ENCODE measurements at regions not wholly inside any gene's neighbourhood (a gene's known extent, or its start where the extent isn't known, plus 50 kb on each side); places are given as distances from the start of the nearest gene placed in this dataset.
"Not testable (repeated sequence)": the region's sequence is repeated elsewhere in the genome, so short reads cannot be mapped to it uniquely, and the experiment has no call there.

DNA sequence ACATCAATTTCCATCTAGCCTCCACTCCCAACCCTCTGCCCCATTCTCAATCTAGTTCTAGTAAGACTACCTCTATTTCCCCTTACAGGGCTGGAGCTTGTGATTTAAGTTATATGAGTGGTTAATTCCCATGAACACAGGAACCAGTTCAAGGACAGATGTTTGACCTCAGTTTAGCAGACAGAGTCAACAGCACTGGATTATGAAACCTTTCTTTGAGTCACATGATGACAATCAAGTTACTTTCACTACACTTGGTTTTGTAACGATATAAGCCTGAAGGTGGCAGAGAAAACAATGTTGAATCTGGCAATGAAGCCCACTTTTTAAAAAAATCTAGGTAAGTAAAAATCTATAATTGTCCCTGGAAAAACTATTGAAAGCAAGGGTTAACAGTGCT, 1646.2 kb upstream of the FLRT2 start:
- DNase-seq (ENCODE audit: low read depth, low spot score), result no peak

DNA sequence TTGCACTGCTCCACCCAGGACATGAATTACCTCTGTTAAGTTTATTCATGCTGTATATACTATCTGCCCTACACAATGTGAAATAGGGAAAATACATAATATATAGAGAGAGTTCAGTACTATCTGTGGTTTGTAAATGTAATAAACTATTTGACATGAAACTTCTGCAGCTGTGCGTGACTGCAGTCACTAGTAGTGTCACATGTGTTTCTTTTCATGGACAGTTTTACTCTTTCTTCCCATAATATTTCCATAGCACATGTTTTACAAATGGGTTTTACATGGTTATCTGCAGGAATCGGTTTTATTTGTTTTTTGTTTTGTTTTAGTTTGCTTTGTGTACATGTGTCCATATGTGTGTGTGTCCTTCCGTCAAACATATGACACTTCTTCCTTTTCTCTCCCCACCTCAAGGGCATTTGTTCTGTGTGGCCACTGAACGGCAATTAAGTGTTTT, 1644.1 kb upstream of the FLRT2 start:
- DNase-seq (ENCODE audit: low read depth, low spot score), result no peak

GRCh38 chr14:83887866-83888265, 1642.1 kb upstream of the FLRT2 start:
- no peak for DNase-seq (ENCODE audit: low read depth, low spot score)

GRCh38 chr14:83893447-83893846, 1636.5 kb upstream of the FLRT2 start:
- DNase-seq (ENCODE audit: low read depth, low spot score), result no peak

- no peak for DNase-seq (ENCODE audit: low read depth, low spot score)
Observed at GRCh38 chr14:83894568-83894967, 1635.4 kb upstream of the FLRT2 start.

GRCh38 chr14:83898558-83898957, 1631.4 kb upstream of the FLRT2 start:
- not testable (repeated sequence) for DNase-seq (ENCODE audit: low read depth, low spot score)

DNA sequence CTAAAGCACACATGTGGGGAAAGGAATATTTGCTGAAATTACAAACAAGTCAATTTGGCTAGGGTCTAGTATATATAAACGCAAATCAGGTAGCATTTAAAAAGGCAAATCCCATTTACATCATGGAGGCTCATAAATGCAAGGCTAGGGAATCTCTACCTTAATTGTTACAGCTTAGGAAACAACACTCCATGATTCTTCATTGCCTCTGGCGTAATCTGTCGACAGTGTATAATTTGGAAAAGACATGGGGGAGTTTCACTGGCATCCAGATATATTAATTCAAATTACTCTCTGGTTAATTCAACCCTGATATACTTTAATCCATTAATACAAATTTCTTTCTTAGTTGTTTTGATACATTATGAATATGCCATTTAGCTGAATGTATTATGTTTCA, 1630.2 kb upstream of the FLRT2 start:
- no peak for DNase-seq (ENCODE audit: low read depth, low spot score)

- no peak for DNase-seq (ENCODE audit: low read depth, low spot score)
Observed at GRCh38 chr14:83905157-83905556, 1624.8 kb upstream of the FLRT2 start.

DNA sequence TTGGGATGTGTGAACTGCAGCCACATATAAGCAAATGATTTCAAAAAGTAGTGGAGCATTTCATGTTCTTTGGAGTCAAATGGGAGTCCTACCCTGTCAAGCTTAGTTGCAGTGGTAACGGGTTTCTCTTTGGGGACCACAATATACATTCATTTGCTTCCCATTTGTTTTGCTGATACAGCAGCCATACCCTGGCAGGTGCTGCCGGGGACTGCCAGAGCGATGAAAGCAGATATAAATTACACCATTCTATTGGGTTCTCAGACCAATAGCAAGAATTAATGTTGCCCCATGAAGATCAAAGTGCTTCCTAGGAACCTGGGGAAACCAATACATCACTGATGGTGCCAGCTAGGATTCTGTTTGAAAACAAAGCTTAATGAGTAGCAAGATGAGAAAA, 1621.5 kb upstream of the FLRT2 start:
- DNase-seq (ENCODE audit: low read depth, low spot score), result no peak

DNA sequence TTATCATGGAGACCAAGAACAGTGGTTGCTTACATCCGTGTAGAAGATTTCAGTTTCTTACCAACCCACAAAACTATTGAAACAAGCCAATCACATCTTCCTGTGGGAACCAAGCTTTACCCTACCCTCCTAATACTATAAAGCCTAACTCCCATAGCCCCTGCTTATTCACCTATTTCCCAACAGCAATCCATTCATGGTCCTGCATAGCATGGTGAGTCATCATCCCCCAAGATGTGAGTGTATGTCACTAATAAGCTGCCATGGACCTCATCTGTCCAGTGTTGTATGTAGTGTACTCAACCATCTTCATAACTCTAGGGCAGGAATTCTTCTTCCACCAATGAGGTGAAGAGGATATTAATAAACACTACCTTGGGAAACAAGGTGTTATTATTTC, 1620.4 kb upstream of the FLRT2 start:
- no peak for DNase-seq (ENCODE audit: low read depth, low spot score)

GRCh38 chr14:83912032-83912642, 1617.8 kb upstream of the FLRT2 start:
- DNase-seq (ENCODE audit: low read depth, low spot score), result peak; percentile 7

- DNase-seq (ENCODE audit: low read depth, low spot score), result no peak
Observed at GRCh38 chr14:83913476-83913875, 1616.5 kb upstream of the FLRT2 start.

- DNase-seq (ENCODE audit: low read depth, low spot score), result no peak
Observed at GRCh38 chr14:83918546-83918945, 1611.4 kb upstream of the FLRT2 start.

DNA sequence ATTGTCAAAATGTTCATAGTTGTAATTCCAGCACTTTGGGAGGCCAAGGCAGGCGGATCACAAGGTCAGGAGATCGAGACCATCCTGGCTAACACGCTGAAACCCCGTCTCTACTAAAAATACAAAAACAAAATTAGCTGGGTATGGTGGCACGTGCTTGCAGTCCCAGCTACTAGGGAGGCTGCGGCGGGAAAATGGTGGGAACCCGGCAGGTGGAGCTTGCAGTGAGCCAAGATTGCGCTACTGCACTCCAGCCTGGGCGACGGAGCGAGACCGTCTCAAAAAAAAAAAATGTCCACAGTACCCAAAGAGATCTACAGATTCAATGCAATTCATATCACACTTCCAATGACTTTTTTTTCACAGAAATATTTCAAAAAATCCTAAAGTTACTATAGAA, 1610.3 kb upstream of the FLRT2 start:
- DNase-seq (ENCODE audit: low read depth, low spot score), result not testable (repeated sequence)

DNA sequence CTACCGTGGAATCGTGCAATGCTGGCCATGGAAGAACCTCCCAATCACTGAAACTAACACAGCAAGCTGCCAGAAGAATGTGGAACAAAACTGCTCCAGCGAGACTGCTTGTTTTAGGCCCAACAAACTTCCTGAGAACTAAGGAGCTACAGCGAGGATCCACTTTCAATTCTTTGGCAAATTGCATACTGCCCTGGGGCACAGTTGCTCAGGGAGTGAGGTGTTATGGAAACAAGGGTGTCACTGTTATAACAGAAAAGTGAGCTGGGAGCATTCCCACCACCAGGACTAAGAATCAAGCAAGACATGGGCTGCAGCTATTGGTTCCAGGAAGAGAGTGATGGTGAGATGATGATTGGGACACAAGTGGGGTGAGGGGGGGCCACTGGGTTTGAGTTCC, 1606.1 kb upstream of the FLRT2 start:
- DNase-seq (ENCODE audit: low read depth, low spot score), result no peak

DNA sequence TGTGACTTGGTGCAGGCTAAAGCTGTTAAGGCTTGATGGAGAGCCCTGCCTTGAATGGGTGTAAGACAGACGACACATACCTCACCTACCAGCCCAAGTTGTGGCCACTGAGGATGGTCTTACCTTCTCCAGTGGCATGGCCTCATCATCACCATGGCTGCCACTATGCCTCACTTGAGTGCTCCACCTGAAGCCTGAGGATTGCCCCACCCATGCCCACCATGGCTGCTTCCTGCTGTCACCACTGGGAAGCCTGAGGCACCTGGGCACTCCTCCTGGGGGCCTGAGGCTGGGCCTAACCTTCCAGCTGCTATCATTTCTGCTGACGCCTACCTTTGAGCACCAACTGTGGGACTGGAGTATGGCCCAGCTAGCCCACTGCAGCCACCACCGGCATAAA, 1605.7 kb upstream of the FLRT2 start:
- no peak for DNase-seq (ENCODE audit: low read depth, low spot score)

GRCh38 chr14:83940253-83940652, 1589.7 kb upstream of the FLRT2 start:
- no peak for DNase-seq (ENCODE audit: low read depth, low spot score)

DNA sequence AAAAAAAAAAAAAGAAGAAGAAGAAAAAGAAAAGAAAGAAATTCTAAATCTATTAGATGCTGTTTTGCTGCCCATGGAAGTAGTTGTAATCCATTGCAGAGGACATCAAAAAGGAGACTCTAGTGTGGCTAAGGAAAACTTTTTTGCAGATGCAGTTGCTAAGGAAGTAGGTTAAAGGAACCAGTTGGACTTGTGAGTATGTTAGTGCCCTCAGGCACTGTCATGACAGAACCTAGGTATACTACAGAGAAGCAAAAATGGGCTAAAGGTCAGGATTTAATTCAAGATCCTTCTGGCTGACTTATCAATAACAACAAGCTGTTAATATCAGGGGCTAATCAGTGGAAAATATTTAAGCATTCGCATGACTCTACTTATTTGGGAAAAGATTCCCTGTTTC, 1571.6 kb upstream of the FLRT2 start:
- no peak for DNase-seq (ENCODE audit: low read depth, low spot score)

DNA sequence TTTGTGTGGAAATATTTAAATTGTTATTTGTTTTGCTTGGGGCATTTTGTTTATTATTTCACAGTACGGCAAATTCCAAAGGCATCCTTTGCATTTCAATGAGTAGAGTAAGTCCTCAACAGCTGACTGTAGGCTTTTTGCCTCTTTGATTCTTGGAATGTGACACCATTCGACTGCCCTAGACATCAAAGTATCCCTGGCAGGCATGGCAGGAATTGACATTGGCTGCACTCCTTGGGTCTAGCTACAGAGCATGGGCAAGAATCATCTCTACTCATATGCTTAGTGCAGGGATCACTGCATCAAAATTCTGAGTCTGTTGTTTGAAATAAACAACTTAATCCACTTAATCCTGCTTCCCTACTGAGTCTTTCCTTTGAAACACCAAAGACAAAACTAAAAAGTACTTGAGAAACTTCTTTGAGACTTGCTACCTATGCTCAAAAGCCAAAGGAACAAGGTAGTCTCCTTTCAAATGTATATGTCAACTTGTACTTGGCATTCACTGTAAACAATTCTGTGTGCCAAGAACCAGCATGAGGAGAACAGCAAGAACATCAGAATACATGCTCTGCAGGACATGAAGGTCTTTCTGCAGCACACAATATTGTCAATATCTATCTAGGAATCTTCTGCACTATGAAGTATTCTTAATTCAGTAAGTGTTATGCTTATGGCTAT, 1569.0 kb upstream of the FLRT2 start:
- DNase-seq (ENCODE audit: low read depth, low spot score), result no peak

- DNase-seq (ENCODE audit: low read depth, low spot score), result no peak
Observed at GRCh38 chr14:83969998-83970397, 1559.9 kb upstream of the FLRT2 start.

DNA sequence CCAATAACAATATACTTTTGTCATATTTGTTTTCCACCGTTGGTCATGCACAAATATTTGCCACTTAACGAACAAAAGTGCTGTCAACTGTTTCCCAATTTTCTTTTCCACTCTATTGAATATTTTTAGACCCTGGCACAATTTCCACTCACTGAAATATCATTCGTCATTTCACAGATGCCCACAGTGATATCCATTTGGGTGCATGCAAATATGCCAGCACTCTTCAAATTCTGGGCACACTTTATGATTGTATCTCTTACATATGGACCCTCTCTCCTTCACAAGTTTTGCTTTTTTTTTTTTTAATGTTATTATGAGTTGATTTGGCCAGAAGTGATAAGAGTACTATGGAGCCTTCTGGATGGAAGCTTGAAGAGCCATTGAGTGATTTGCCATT, 1557.3 kb upstream of the FLRT2 start:
- no peak for DNase-seq (ENCODE audit: low read depth, low spot score)

DNA sequence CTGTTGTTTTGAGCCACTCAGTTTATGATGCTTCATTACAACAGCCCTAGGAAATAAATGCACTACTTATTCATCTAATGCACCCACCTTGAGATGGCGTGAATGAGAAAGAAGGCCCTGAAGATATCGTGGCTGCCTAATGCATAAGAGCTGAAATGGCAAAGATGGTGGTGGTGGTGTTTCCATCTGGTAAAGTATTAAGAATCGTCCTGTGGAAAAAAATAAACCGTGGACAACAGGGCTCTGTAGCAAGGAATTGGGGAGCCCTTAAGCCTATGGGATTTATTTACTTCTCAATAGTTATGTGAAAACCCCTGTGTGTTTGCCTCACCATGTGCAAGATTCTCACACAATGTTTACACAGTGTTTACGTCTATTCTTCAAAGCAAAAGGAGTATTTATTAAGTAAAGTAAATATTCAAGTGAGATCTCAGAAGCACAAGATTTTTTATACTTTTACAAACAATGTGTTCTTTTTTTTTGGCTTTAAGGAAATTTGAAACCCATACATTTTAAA, 1555.2 kb upstream of the FLRT2 start:
- DNase-seq (ENCODE audit: low read depth, low spot score), result no peak

DNA sequence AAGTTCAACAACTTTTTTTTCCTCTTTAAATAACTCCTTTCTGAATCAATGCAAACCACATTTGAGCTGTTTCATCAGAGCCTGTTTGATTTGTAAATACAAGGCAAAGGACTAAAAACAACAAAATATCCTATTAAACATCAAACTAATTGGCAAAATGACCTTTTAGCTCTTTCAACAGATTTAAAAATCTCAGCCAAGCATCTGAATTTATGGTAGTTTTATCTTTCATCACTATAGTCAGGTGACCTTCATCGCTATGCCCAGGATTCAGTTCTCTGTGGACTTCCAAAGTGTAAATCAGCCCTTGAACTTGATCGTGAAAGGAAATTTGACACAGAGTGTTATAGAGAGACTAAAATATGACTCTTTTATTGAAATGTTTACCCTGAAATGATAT, 1554.5 kb upstream of the FLRT2 start:
- DNase-seq (ENCODE audit: low read depth, low spot score), result no peak

All from astrocyte of the hippocampus (primary cell).